ENCODE measurements at regions not wholly inside any gene's neighbourhood (a gene's known extent, or its start where the extent isn't known, plus 50 kb on each side); places are given as distances from the start of the nearest gene placed in this dataset.

- no peak for DNase-seq (ENCODE audit: low spot score)
Measured at GRCh38 chr5:124583469-124584350, 162.7 kb downstream of the ZNF608 start.

GRCh38 chr5:124582561-124582840 is 163.9 kb downstream of the ZNF608 start:
- no peak for DNase-seq (ENCODE audit: low spot score)

DNA sequence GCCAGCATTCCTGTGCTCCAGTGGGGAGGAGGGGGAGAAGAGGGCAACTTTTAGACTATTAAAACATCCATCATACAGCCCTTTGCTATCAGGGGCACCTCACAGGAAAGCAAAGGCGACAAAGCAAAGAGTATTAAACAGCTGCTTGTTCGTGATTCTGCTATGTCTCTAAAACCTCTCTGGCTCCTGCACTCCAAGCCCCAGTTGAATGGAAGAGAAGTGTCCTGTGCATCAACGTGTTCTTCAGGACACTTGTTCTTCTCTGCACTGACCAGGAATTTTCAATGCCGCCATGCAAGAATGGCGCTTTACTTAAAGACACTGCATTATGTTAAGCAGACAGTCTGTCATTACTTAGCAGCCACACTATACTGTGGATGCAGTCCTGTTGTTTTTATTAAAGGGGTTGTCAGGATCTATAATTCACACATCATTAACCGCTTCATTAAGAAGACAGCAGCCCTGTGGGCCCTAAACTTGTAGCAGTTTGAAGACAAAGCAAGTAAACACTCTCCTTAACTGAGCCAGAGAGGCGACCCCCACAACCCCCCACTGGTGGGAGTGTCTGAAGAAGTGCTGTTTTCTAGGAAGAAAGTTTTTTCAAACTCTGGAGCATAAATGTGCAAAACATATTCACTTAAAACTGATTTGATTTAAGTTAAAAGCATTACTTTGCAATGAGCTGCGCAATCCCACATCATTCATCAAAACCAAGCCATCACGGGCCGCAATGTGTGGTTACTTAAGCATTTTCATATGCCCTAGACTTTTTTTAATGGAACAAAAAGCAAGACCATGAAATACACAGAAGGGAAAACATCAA is 164.5 kb downstream of the ZNF608 start:
- no peak for DNase-seq (ENCODE audit: low spot score)

DNA sequence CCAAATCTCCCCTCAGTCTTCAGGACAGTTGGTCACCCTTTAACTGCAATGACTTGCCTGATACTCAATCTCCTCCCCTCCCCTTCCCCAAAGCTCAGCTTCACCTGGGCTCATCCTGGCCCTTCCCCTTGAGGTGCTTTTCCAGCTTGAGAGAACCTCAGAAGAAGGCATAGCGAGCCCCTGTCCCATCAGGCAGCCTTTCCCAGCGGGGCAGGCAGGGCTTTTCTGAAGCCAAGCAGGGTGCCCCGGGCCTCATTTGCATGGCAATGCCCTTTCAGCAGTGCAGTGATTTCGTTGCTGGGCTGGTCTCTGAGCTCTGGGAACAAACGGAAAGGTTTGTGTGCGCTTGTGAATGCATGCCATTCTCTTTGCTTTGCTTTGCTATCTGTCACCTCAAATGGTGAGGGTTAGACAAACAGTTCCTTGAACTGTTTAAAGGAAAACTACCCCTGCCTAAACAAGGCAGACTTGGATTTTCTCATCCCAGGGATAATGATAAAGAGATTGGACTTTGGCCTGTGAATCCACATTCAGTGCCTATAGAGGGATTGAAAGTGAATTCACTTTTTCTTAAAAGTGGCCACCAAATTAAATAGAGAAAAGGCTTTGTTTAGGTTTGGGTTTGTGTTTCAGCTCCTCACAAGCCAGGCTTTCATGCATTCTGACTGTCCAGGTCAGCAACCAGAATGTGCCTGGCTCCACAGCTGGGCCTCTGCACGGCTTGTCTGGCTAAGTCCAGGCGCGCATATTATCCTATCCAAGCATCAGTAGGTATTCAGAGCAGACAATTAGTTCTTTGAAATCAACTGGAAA is 165.3 kb downstream of the ZNF608 start:
- peak; percentile 80 for DNase-seq (ENCODE audit: low spot score)

DNA sequence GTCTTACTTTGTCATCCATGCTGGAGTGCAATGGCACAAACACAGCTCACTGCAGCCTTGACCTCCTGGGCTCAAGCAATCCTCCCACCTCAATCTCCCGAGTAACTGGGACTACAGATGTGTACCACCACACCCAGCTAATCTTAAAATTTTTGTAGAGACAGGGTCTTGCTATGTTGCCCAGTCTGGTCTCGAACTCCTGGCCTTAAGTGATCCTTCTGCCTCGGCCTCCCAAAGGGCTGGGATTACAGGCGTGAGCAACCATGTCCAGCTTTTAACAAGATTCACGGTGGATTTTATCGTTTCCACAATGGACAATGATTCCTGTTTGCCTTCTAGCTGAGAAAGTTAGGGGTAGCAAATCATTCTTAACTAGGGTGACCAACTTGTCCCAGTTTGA is 165.9 kb downstream of the ZNF608 start:
- DNase-seq (ENCODE audit: low spot score) = no peak

- DNase-seq (ENCODE audit: low spot score) = no peak
Measured at GRCh38 chr5:124576848-124577409, 169.5 kb downstream of the ZNF608 start.

DNA sequence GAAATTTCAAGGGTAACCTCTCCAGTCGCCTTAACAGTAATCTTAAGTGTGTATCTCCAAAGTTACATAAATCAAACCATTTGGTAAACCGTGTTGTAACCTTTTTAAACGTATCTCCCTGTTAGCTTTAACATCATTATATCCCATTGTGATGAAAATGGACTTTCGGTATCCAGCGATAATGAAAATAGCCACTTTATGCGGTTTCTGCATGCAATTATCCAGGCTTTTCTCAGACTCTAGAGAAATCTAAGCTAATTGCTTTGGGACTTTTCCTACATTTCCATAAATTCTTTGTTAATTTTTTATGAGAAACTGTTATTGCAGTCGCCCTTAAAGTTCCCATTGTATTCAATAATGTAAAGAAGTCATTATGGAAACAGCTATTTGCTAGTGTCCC is 170.7 kb downstream of the ZNF608 start:
- DNase-seq (ENCODE audit: low spot score) = no peak

- no peak for DNase-seq (ENCODE audit: low spot score)
Measured at GRCh38 chr5:124574521-124575436, 171.7 kb downstream of the ZNF608 start.

GRCh38 chr5:124572971-124573370 is 173.5 kb downstream of the ZNF608 start:
- DNase-seq (ENCODE audit: low spot score) = no peak

GRCh38 chr5:124570285-124571035 is 176.0 kb downstream of the ZNF608 start:
- DNase-seq (ENCODE audit: low spot score) = no peak

GRCh38 chr5:124566875-124567450 is 179.5 kb downstream of the ZNF608 start:
- DNase-seq (ENCODE audit: low spot score) = no peak

DNA sequence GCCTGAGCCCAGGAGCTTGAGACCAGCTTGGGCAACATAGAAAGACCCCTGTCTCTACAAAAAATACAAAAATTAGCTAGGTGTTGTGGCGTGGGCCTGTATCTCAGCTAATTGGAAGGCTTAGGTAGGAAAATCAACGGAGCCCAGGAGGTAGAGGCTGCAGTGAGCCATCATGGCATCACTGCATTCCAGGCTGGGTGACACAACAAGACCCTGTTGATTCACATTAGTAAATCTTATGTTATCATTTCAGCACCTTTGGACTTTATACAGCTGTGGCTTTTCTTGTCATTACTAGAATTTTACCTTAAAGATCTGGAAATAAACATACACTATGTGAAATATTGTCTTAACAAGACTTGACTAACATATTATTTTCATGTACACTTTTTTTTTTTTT is 185.0 kb downstream of the ZNF608 start:
- DNase-seq (ENCODE audit: low spot score) = no peak

DNA sequence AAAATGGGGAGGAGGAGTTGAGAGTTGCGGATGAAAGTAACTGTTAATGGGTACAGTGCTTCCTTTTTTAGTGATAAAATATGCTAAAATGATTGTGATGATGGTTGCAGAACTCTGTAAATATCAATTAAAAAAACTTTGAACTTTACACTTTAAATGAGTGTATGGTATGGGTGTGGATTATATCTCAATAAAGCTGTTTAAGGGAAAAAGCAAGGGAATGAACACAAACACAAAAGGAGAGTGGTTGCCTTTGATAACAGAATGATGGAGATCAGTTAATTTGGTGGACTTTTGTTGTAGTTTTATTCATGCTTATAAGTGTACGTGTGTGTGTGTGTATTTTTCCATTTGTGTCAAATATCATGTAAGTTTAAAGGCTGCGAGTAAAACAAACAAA is 186.1 kb downstream of the ZNF608 start:
- no peak for DNase-seq (ENCODE audit: low spot score)

DNA sequence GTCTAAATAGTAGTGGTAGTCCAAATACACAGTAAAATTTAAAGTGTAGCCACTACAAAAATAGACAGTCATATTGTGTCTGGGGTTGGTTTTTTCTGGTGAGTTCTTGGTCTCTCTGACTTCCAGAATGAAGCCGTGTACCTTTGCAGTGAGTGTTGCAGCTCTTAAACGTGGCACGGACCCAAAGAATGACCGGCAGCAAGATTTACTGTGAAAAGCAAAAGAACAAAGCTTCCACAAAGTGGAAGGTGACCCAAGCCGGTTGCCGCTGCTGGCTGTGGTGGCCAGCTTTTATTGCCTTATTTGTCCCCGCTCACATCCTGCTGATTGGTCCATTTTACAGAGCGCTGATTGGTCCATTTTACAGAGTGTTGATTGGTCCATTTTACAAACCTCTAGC is 188.7 kb downstream of the ZNF608 start:
- DNase-seq (ENCODE audit: low spot score) = no peak

DNA sequence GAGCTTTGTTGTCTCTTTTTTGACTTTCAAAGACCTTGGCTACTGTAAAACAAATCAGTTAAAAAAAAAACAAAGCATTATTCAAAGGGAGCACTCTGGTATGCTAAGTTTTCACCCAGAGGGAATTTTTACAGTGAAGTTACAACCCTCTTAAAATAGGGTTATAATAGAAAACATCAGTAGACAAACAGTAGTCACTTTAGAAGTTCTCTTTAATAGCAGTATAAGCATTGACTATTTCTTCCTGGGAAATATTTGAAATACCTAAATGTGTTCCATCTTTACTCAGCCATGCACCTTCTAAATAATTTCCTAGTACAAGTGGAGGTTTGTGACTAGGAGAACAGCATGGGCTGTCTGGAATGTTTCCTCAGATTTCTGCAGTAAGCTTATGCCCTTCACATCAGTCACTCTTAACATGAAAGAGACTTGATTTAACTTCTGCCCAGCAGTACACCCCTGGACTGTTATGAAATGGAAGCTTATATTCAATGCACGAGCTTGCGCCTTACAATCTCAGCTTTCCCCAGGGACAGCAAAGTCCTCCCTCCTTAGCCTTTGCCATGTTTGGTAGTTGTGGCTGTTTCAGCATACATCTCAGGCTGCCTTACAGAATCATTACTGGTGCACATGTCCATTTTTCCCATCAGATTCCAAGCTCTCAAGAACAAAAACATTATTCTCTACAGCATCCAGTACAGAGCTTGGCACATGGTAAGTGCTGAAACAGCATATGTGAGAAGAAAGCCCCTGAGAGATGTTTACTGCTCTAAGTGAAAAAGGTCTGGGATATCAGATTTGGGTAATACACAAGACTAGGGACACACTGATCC is 191.5 kb downstream of the ZNF608 start:
- no peak for DNase-seq (ENCODE audit: low spot score)

DNA sequence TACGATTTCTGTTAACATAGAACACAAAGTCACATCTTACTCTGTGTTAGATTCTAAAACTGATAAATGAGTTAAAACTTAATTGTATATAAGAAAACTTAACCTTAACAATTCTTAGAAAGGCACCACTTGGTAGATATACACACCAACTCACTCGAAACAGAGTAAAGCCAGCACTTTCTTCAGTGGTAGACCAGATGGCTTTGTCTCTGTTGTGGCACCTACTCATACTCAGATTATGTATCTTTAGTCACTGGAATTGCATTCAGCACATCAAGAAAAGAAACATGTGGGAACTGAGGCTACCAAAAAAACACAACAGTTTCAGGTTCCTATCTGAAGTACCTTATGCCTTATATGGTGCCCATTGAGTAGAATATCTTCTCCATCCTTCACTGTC is 192.5 kb downstream of the ZNF608 start:
- no peak for DNase-seq (ENCODE audit: low spot score)

DNA sequence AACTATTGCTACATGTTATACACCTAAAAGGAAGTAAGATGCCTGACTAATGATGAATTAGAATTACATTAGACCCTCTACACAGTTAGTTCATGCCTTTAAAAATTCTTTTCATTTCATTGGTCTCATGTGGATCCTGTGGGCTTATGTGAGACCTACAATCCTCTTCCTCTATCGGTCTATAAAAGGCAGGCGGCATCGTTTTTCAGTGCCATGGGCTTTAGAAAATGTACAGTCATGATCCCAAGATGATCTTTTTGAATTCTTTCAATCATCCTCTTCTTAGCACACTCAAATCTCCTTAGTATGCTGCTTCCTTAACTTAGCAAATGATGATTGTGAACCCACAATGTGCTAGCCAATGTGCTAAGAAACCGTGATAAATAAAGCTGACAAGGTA is 193.9 kb downstream of the ZNF608 start:
- DNase-seq (ENCODE audit: low spot score) = no peak

DNA sequence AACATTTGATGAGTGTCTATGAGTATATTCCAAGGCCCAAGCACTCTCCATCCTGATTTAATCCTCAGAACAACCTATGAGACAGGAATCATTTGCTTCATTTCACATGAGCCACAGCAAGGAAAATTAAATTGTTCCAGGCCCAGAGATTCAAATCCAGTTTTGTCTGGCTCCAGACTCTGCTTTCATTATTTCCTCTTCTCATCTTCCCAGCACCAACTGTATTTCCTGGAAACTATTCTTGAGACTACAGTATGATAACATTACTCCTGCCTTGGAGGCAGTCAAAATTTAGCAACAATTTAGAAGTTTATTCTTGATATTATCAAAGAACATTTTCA is 194.5 kb downstream of the ZNF608 start:
- no peak for DNase-seq (ENCODE audit: low spot score)

DNA sequence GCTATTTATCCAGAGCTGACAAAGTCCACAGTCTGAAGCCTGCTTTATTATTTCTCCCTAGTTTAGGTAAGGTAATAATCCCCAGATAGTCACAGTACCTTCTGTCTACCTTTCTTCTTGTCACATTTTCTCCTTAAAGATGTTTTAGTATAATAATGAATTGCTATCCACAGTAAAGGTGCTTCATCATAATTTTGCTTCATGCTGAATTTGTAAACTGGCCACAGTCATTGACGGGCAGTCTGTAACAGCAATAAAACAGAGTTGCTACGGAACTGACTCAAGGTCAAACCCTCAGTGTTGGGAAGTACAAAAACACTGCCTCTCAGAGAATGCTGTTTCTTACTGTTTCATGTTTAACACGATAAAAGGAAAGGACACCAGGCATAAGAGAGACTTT is 195.7 kb downstream of the ZNF608 start:
- no peak for DNase-seq (ENCODE audit: low spot score)

All from ecto neural progenitor cell (in vitro differentiated cells).